GM18519 (cell line): ENCODE measurements at regions not wholly inside any gene's neighbourhood (a gene's known extent, or its start where the extent isn't known, plus 50 kb on each side); places are given as distances from the start of the nearest gene placed in this dataset.

Experiments
- ATAC-seq: cut with Tn5 transposase; IDR thresholded peaks from one replicate; pipeline ENCODE4 v1.9.1; 2021; ENCODE audit warnings: mild to moderate bottlenecking, moderate library complexity; ENCODE audit not compliant: unreplicated experiment, low FRiP score

GRCh38 chr12:107967170-107967569 lies 161.9 kb upstream of the WSCD2 start:
- ATAC-seq: no peak

GRCh38 chr12:107973950-107974349 lies 155.1 kb upstream of the WSCD2 start:
- ATAC-seq: no peak

DNA sequence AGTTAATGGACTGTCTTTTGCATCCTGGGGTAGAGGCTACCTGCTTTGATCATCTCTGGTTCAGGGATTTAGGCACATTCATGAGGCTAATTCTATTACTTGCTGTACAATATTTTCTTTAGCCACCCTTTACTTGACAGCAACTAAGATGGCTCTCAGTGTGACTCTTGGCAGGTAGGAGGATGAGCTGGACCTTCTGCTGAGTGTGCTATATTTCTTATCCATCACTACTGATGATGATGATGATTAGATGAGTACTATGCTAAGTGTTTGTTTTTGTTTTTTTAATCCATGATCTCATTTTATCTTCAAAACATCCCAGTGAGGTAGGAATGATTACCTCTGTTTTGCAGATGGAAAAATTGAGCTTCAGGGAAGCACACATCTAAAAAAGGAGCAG lies 152.8 kb upstream of the WSCD2 start:
- no peak for ATAC-seq

GRCh38 chr12:107978201-107978600 lies 150.9 kb upstream of the WSCD2 start:
- no peak for ATAC-seq

- ATAC-seq: no peak
These were observed 150.4 kb upstream of the WSCD2 start for GRCh38 chr12:107978641-107979040.

DNA sequence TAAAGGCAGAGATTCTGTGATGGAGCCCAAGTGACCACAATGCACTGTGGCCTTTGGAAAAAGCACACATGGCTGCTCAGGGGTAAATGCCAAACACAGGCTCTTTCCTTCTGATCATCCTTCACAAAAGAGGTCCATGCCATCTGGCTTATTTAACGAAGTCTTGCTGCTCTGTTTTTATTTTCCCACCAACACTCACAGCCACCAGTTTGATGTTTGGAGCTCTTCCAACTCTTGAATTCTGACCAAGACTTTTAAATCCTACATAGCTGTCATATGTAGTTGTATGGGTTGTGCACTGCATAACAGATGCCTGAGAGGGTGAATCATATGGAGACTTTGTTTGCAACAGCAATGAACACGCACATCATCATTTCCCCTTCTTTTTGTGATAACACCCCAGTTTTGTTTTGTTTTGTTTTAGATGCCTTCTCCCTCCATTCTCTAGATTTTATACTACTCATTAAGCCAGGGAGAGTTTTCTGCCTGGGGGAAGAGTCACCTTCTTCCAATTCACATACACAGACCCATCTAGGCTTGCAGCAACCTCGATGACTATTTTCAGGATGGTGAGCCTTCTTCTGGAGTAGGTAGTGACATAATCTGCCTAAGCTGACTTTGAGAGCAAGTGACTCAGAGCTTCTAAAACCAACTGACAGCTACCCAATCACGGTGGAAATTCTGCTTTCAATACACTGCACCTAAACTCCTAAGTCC lies 145.2 kb upstream of the WSCD2 start:
- ATAC-seq: no peak

- ATAC-seq: no peak
These were observed 144.1 kb upstream of the WSCD2 start for GRCh38 chr12:107984973-107985372.

DNA sequence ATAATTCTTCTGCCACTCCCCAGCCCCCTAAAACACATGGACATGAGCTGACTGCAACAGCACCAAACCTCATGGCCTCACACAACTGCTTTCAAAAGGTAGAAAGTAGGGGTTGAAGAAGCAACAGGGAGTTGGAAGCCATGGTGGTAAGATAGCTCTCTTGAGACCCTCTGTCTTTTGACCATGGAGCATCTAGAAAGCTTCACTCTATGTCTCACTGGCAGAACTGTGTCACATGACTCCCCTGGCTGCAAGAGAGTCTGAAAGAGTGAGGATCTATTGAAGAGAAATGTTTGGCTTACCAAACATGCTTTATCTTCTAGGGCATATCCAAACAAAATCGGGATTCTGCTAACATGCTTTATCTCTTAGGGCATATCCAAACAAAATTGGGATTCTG lies 142.9 kb upstream of the WSCD2 start:
- no peak for ATAC-seq

GRCh38 chr12:107990325-107990724 lies 138.8 kb upstream of the WSCD2 start:
- no peak for ATAC-seq

- no peak for ATAC-seq
These were observed 137.1 kb upstream of the WSCD2 start for GRCh38 chr12:107992029-107992428.

DNA sequence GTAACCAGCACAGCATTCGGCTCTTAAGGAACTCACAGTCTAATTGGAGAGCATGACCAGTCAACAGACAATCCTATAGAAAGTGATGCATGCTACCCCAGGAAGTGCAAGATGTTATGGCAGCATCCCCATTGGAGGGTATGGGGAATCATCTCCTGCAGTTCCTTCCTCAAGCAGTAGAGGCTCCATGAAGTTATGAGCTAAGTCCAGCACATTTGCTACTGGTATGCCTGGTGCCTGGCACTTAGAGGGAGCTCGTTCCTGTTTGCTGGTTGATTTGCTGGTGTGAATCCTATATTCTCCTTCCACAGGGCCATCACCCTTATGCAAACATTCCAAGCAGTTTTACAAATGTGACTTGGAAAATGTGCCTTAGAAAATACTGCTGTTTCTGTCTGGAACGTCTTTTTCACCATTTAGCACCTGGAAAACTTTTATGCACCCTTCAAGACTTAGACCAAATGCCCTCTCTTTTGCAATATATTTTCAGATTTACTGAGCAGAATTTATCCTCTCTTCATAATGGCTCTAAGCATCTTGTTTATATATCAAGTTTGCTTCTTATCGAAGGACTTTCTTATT lies 136.1 kb upstream of the WSCD2 start:
- ATAC-seq: no peak

GRCh38 chr12:107998863-107999262 lies 130.2 kb upstream of the WSCD2 start:
- ATAC-seq: no peak

GRCh38 chr12:108000111-108000510 lies 129.0 kb upstream of the WSCD2 start:
- no peak for ATAC-seq

DNA sequence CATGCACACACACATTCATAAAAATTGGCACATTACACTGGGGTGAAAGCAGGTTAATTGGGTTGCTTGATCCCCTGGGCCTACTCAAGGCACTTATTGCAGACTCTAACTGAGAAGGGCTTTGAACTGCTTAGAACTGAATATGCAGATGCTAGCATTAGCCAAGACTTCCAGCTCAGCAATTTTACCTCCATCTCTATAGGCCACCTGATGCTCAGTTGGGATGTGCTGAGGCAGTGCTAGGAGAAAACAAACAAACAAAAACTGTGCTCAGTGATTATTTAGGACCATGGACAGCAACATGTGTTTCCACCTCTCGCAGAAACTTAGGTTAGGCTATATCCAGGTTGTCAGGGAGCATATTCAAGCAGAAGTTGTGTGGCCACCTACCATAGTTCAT lies 124.8 kb upstream of the WSCD2 start:
- ATAC-seq: no peak

- no peak for ATAC-seq
These were observed 120.8 kb upstream of the WSCD2 start for GRCh38 chr12:108008163-108008905.

- no peak for ATAC-seq
These were observed 119.5 kb upstream of the WSCD2 start for GRCh38 chr12:108009442-108010070.

GRCh38 chr12:108016022-108016564 lies 113.0 kb upstream of the WSCD2 start:
- no peak for ATAC-seq

- no peak for ATAC-seq
These were observed 111.5 kb upstream of the WSCD2 start for GRCh38 chr12:108017472-108018057.

GRCh38 chr12:108019862-108020261 lies 109.2 kb upstream of the WSCD2 start:
- ATAC-seq: no peak

- ATAC-seq: no peak
These were observed 107.9 kb upstream of the WSCD2 start for GRCh38 chr12:108021141-108021540.
